GM23338 (cell line): ENCODE measurements at regions not wholly inside any gene's neighbourhood (a gene's known extent, or its start where the extent isn't known, plus 50 kb on each side); places are given as distances from the start of the nearest gene placed in this dataset.

Experiments
- ATAC-seq: fragments of 200-7000 bp; cut with Tn5 transposase; 3 replicates; pipeline ENCODE4 v1.9.1; 2020
- DNase-seq: peaks from one replicate; pipeline ENCODE4 v3.0.0-alpha.2; 2015; ENCODE audit warnings: low spot score
- H2AFZ ChIP-seq: fragments of 200-600 bp; sonication (generic); 2 replicates; pipeline ENCODE4 v1.8.0; 2016; ENCODE audit warnings: antibody characterized with exemption, mild to moderate bottlenecking, moderate library complexity
- H3F3A ChIP-seq: fragments of 200-600 bp; sonication (generic); replicated peaks from 2 replicates; pipeline ENCODE4 v1.8.0; 2017; ENCODE audit warnings: antibody characterized with exemption, mixed run types, low read depth
- H3K27ac ChIP-seq: fragments of 200-600 bp; sonication (generic); 2 replicates; pipeline ENCODE4 v1.6.1; 2016; ENCODE audit warnings: low read depth
- H3K27me3 ChIP-seq: fragments of 200-600 bp; sonication (generic); 2 replicates; pipeline ENCODE4 v1.8.0; 2016; ENCODE audit warnings: mild to moderate bottlenecking, mixed run types, moderate library complexity; ENCODE audit not compliant: insufficient read depth
- H3K36me3 ChIP-seq: fragments of 200-600 bp; sonication (generic); 2 replicates; pipeline ENCODE4 v1.8.0; 2016; ENCODE audit warnings: mild to moderate bottlenecking; ENCODE audit not compliant: insufficient read depth
- H3K4me1 ChIP-seq: fragments of 200-600 bp; sonication (generic); 2 replicates; pipeline ENCODE4 v1.8.0; 2016; ENCODE audit warnings: mild to moderate bottlenecking, moderate library complexity; ENCODE audit not compliant: insufficient read depth
- H3K4me2 ChIP-seq: fragments of 200-600 bp; sonication (generic); 2 replicates; pipeline ENCODE4 v1.7.1; 2017; ENCODE audit warnings: mixed run types
- H3K4me3 ChIP-seq: fragments of 200-600 bp; sonication (generic); 2 replicates; pipeline ENCODE4 v1.6.1; 2016; ENCODE audit warnings: mixed run types
- H3K79me2 ChIP-seq: fragments of 200-600 bp; sonication (generic); replicated peaks from 2 replicates; pipeline ENCODE4 v1.8.0; 2017; ENCODE audit warnings: mild to moderate bottlenecking; ENCODE audit not compliant: insufficient read depth
- H3K9me2 ChIP-seq: fragments of 200-600 bp; sonication (generic); 2 replicates; pipeline ENCODE4 v1.8.0; 2017; ENCODE audit not compliant: insufficient read depth
- H4K20me1 ChIP-seq: fragments of 200-600 bp; sonication (generic); replicated peaks from 2 replicates; pipeline ENCODE4 v1.8.0; 2017; ENCODE audit warnings: mild to moderate bottlenecking; ENCODE audit not compliant: insufficient read depth
- H3K27ac Mint-ChIP-seq: 2 replicates; pipeline ENCODE4 v1.8.0; 2020; ENCODE audit warnings: inconsistent platforms, mild to moderate bottlenecking, moderate library complexity, mixed read lengths
- H3K27me3 Mint-ChIP-seq: 3 replicates; pipeline ENCODE4 v1.8.0; 2022; ENCODE audit warnings: low read depth, mild to moderate bottlenecking, moderate library complexity, mixed read lengths, inconsistent platforms; ENCODE audit not compliant: insufficient read depth, poor library complexity
- H3K36me3 Mint-ChIP-seq: 3 replicates; pipeline ENCODE4 v1.8.0; 2021; ENCODE audit warnings: low read depth, mild to moderate bottlenecking, inconsistent platforms, moderate library complexity, mixed read lengths
- H3K4me1 Mint-ChIP-seq: 3 replicates; pipeline ENCODE4 v1.8.0; 2020; ENCODE audit warnings: mild to moderate bottlenecking, inconsistent platforms, mixed read lengths
- H3K4me3 Mint-ChIP-seq: 3 replicates; pipeline ENCODE4 v1.8.0; 2021; ENCODE audit warnings: moderate library complexity, mild to moderate bottlenecking, inconsistent platforms, mixed read lengths
- H3K9me3 Mint-ChIP-seq: 3 replicates; pipeline ENCODE4 v1.8.0; 2020; ENCODE audit warnings: moderate library complexity, mild to moderate bottlenecking, inconsistent platforms, mixed read lengths
- CREB1 ChIP-seq: fragments of 250-450 bp; sonication (Bioruptor Pico); IDR thresholded peaks from 2 replicates; pipeline ENCODE4 v1.5.0; 2020; ENCODE audit warnings: low read depth, mild to moderate bottlenecking, moderate library complexity
- EZH2 ChIP-seq: fragments of 200-600 bp; sonication (generic); IDR thresholded peaks from one replicate; pipeline ENCODE4 v1.8.0; 2017; ENCODE audit warnings: antibody characterized with exemption, mild to moderate bottlenecking, low read depth; ENCODE audit not compliant: unreplicated experiment
- EZH2phosphoT487 ChIP-seq: fragments of 200-600 bp; sonication (generic); IDR thresholded peaks from one replicate; pipeline ENCODE4 v1.8.1; 2018; ENCODE audit warnings: antibody characterized with exemption; ENCODE audit not compliant: unreplicated experiment
- JUNB ChIP-seq: IDR thresholded peaks from one replicate; pipeline ENCODE4 v1.6.1; 2016; ENCODE audit warnings: antibody characterized with exemption; ENCODE audit not compliant: unreplicated experiment
- NANOG ChIP-seq: IDR thresholded peaks from 2 replicates; pipeline ENCODE4 v1.6.1; 2016; ENCODE audit warnings: antibody characterized with exemption, borderline replicate concordance
- POLR2AphosphoS5 ChIP-seq: IDR thresholded peaks from 2 replicates; pipeline ENCODE4 v1.6.1; 2016; ENCODE audit warnings: antibody characterized with exemption, low read depth
- STAT1 ChIP-seq: IDR thresholded peaks from one replicate; pipeline ENCODE4 v1.6.1; 2016; ENCODE audit warnings: antibody characterized with exemption; ENCODE audit not compliant: unreplicated experiment
- ZNF114 ChIP-seq: fragments of 250-450 bp; sonication (Bioruptor Pico); IDR thresholded peaks from 2 replicates; pipeline ENCODE4 v1.5.0; 2020; ENCODE audit warnings: mild to moderate bottlenecking, moderate library complexity
- ZNF331 ChIP-seq: fragments of 250-450 bp; sonication (Bioruptor Pico); IDR thresholded peaks from 2 replicates; pipeline ENCODE4 v1.5.0; 2020; ENCODE audit warnings: low read depth, mild to moderate bottlenecking, moderate library complexity
- ZNF462 ChIP-seq: fragments of 250-450 bp; sonication (Bioruptor Pico); IDR thresholded peaks from 2 replicates; pipeline ENCODE4 v1.5.0; 2020; ENCODE audit warnings: mild to moderate bottlenecking, moderate library complexity
- TF ChIP-seq, protein P1 (sequence below): IDR thresholded peaks from 2 replicates; pipeline ENCODE4 v1.6.1; 2016; ENCODE audit warnings: antibody characterized with exemption
- TF ChIP-seq, protein P2 (sequence below), 2 experiments: fragments of 200-600 bp in 1 of 2; sonication (generic) in 1 of 2; conservative IDR thresholded peaks; 2 replicates each; pipeline versions ENCODE4 v1.5.1 to v1.6.1; 2016 to 2017; ENCODE audit warnings: antibody characterized with exemption in 2 of 2, low read depth in 2 of 2, mild to moderate bottlenecking in 2 of 2, moderate library complexity in 1 of 2
- TF ChIP-seq, protein P3 (sequence below): IDR thresholded peaks from one replicate; pipeline ENCODE4 v1.6.1; 2018; ENCODE audit warnings: antibody characterized with exemption; ENCODE audit not compliant: unreplicated experiment

- H3K4me2 ChIP-seq, result no peak overlapping the region
- peaks cover 5% of the 10 kb centered on the region; the same call in 1 of the 2 replicates for H3K4me1 ChIP-seq
- H3K27ac Mint-ChIP-seq, result no peak overlapping the region
- no peaks in the 10 kb centered on the region for H3F3A ChIP-seq
- H4K20me1 ChIP-seq, result no peaks in the 10 kb centered on the region
- no peaks in the 10 kb centered on the region for H3K79me2 ChIP-seq
- ATAC-seq (no peak), DNase-seq (no peak)
- H3K9me2 ChIP-seq, result peaks cover 11% of the 10 kb centered on the region
- TF ChIP-seq ZNF331 (CRISPR knock-in tag) (no peak), POLR2AphosphoS5 (no peak), EZH2 (no peak), STAT1 (no peak), ZNF114 (CRISPR knock-in tag) (no peak), JUNB (no peak), NANOG (no peak), EZH2phosphoT487 (no peak), CREB1 (no peak), ZNF462 (no peak)
- TF ChIP-seq, protein P1, sequence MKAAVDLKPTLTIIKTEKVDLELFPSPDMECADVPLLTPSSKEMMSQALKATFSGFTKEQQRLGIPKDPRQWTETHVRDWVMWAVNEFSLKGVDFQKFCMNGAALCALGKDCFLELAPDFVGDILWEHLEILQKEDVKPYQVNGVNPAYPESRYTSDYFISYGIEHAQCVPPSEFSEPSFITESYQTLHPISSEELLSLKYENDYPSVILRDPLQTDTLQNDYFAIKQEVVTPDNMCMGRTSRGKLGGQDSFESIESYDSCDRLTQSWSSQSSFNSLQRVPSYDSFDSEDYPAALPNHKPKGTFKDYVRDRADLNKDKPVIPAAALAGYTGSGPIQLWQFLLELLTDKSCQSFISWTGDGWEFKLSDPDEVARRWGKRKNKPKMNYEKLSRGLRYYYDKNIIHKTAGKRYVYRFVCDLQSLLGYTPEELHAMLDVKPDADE, result no peak
- TF ChIP-seq, protein P2, sequence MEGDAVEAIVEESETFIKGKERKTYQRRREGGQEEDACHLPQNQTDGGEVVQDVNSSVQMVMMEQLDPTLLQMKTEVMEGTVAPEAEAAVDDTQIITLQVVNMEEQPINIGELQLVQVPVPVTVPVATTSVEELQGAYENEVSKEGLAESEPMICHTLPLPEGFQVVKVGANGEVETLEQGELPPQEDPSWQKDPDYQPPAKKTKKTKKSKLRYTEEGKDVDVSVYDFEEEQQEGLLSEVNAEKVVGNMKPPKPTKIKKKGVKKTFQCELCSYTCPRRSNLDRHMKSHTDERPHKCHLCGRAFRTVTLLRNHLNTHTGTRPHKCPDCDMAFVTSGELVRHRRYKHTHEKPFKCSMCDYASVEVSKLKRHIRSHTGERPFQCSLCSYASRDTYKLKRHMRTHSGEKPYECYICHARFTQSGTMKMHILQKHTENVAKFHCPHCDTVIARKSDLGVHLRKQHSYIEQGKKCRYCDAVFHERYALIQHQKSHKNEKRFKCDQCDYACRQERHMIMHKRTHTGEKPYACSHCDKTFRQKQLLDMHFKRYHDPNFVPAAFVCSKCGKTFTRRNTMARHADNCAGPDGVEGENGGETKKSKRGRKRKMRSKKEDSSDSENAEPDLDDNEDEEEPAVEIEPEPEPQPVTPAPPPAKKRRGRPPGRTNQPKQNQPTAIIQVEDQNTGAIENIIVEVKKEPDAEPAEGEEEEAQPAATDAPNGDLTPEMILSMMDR (conservative IDR thresholded peaks at IDR 0.05; ENCODE audit: low read depth in 2 of 2), result no peak
- TF ChIP-seq, protein P3, sequence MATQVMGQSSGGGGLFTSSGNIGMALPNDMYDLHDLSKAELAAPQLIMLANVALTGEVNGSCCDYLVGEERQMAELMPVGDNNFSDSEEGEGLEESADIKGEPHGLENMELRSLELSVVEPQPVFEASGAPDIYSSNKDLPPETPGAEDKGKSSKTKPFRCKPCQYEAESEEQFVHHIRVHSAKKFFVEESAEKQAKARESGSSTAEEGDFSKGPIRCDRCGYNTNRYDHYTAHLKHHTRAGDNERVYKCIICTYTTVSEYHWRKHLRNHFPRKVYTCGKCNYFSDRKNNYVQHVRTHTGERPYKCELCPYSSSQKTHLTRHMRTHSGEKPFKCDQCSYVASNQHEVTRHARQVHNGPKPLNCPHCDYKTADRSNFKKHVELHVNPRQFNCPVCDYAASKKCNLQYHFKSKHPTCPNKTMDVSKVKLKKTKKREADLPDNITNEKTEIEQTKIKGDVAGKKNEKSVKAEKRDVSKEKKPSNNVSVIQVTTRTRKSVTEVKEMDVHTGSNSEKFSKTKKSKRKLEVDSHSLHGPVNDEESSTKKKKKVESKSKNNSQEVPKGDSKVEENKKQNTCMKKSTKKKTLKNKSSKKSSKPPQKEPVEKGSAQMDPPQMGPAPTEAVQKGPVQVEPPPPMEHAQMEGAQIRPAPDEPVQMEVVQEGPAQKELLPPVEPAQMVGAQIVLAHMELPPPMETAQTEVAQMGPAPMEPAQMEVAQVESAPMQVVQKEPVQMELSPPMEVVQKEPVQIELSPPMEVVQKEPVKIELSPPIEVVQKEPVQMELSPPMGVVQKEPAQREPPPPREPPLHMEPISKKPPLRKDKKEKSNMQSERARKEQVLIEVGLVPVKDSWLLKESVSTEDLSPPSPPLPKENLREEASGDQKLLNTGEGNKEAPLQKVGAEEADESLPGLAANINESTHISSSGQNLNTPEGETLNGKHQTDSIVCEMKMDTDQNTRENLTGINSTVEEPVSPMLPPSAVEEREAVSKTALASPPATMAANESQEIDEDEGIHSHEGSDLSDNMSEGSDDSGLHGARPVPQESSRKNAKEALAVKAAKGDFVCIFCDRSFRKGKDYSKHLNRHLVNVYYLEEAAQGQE, result no peak
- no peaks in the 10 kb centered on the region for H3K36me3 ChIP-seq
- H2AFZ ChIP-seq, result no peak overlapping the region
- H3K36me3 Mint-ChIP-seq, result no peaks in the 10 kb centered on the region; the same call in 2 of the 3 replicates
- peaks cover 4% of the 10 kb centered on the region; the same call in 2 of the 3 replicates for H3K4me1 Mint-ChIP-seq
- no peak overlapping the region for H3K4me3 ChIP-seq
- no peak overlapping the region for H3K27ac ChIP-seq
- 0 out of 3 replicates have a peak, but pooled peaks cover 4% of the 10 kb centered on the region for H3K9me3 Mint-ChIP-seq
- H3K27me3 Mint-ChIP-seq, result no peaks in the 10 kb centered on the region
- H3K4me3 Mint-ChIP-seq, result no peak overlapping the region
- H3K27me3 ChIP-seq, result no peaks in the 10 kb centered on the region
Measured at GRCh38 chr2:150369862-150370261, 117.6 kb downstream of the RND3 start.
